ENCODE measurements at regions not wholly inside any gene's neighbourhood (a gene's known extent, or its start where the extent isn't known, plus 50 kb on each side); places are given as distances from the start of the nearest gene placed in this dataset.

DNA sequence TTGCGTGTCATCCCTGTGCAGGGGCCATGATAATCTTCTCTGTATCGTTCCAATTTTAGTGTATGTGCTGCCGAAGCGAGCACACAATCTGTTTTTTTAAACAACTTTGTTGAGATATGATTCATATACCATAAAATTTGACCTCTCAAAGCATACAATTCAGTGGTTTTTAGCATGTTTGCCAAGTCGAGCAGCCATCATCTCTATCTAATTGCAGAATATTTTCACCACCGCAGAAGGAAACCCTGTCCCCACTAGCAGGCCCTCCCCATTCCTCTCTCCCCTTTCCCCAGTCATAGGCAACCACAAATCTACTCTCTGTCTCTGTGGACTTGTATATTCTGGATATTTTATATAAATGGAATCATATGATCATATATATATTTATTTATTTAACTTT, 78.7 kb upstream of the TINAGL1 start:
- no peaks in the 10 kb centered on the region for H3K36me3 ChIP-seq
- H3K4me1 ChIP-seq = no peaks in the 10 kb centered on the region
- ATAC-seq (no peak), FAIRE-seq (no peak), DNase-seq (no peak)
- H3K9me3 ChIP-seq = no peaks in the 10 kb centered on the region
- WGBS, 2 donors = 83 to 91% methylated on average over 6 of the region's 6 CpGs
- no peak overlapping the region for H3K4me3 ChIP-seq
- H3K27ac ChIP-seq = no peak overlapping the region
- TF ChIP-seq, protein P1, sequence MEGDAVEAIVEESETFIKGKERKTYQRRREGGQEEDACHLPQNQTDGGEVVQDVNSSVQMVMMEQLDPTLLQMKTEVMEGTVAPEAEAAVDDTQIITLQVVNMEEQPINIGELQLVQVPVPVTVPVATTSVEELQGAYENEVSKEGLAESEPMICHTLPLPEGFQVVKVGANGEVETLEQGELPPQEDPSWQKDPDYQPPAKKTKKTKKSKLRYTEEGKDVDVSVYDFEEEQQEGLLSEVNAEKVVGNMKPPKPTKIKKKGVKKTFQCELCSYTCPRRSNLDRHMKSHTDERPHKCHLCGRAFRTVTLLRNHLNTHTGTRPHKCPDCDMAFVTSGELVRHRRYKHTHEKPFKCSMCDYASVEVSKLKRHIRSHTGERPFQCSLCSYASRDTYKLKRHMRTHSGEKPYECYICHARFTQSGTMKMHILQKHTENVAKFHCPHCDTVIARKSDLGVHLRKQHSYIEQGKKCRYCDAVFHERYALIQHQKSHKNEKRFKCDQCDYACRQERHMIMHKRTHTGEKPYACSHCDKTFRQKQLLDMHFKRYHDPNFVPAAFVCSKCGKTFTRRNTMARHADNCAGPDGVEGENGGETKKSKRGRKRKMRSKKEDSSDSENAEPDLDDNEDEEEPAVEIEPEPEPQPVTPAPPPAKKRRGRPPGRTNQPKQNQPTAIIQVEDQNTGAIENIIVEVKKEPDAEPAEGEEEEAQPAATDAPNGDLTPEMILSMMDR (IDR thresholded peaks at IDR 0.05) = no peak
- no peaks in the 10 kb centered on the region for H3K27me3 ChIP-seq
- intact Hi-C loops (cut with DNase I) = no loop called here

DNA sequence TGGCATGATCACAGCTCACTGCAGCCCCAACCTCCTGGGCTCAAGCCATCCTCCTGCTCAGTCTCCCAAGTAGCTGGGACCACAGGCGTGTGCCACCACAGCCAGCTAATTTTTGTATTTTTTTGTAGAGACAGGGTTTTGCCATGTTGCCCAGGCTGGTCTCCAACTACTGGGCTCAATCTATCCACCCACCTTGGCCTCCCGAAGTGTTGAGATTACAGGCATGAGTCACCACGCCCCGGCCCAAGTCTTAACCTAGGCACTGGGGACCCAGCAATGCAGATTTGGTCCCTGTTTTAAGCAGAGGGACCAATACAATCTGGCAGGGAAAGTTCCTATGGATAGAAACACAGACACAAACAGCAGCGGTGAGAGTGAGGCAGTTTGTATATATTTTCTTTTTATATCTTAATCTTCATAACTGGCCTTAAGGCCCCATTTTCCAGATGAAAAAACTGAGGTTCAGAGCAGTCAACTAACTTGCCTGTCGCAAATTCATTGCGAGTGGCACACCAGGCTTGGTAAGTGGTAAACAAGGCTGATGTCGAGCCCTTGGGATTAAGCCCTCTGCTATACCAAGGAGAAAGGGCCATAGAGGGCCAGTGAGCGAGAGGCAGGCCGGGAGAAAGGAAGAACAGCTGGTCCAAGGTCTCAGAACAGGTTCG, 77.8 kb upstream of the TINAGL1 start:
- ATAC-seq (no peak), DNase-seq (no peak), FAIRE-seq (no peak)
- Histone ChIP-seq H3K9me3 (no peaks in the 10 kb centered on the region), H3K27ac (no peak overlapping the region), H3K4me3 (no peak overlapping the region), H3K4me1 (no peaks in the 10 kb centered on the region), H3K36me3 (no peaks in the 10 kb centered on the region), H3K27me3 (no peaks in the 10 kb centered on the region)
- TF ChIP-seq, protein P1 (IDR thresholded peaks at IDR 0.05) = no peak
- intact Hi-C loops (cut with DNase I) = no loop called here
- WGBS, 2 donors = 79 to 86% methylated on average over 11 of the region's 11 CpGs

DNA sequence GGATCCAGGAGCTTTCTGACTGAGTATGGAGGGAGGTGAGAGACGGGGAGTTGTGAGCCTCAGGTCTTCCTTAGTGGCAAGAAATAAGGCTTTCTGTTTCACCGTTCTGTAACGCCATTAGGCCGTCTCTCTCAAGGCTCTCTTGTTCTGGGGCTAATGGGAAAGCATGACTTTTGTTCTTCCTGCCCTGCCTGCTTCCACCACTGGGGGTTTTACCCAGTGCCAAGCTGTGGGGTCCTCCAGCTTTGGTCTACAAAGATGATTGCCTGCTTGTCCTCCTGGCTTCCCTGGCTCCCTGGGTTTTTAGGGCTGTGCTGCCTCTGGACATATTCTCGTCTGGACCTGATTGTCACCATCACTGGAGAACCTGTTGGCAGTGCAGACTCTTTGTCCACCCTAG, 74.8 kb upstream of the TINAGL1 start:
- no peaks in the 10 kb centered on the region for H3K4me1 ChIP-seq
- 88 to 95% methylated on average over 5 of the region's 5 CpGs for WGBS, 2 donors
- DNase-seq (no peak), ATAC-seq (no peak), FAIRE-seq (no peak)
- no peaks in the 10 kb centered on the region for H3K9me3 ChIP-seq
- TF ChIP-seq, protein P1 (IDR thresholded peaks at IDR 0.05) = no peak
- no peak overlapping the region for H3K27ac ChIP-seq
- intact Hi-C loops (cut with DNase I) = no loop called here
- no peaks in the 10 kb centered on the region for H3K27me3 ChIP-seq
- no peaks in the 10 kb centered on the region for H3K36me3 ChIP-seq
- H3K4me3 ChIP-seq = no peak overlapping the region

DNA sequence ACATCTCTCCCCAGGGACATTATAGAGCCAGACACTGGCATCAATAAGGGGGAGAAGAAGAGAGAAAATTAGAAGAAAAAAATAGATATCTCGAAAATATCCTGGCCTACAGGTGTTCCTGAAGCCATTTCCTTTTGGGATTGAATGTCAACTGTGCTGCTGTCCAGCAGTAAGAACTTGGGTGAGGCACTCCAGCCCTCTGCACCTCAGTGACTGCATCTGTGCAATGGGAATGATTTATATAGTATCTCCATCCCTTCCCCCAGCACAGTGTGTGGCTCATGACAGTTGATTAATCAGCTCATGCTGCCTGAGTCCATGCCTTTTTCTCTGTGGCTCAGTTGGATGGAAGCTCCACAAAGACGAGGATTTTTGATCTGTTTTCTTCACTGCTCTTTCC, 74.1 kb upstream of the TINAGL1 start:
- TF ChIP-seq, protein P1 (IDR thresholded peaks at IDR 0.05) = no peak
- FAIRE-seq (no peak), DNase-seq (no peak), ATAC-seq (no peak)
- Histone ChIP-seq H3K4me3 (no peak overlapping the region), H3K27ac (no peak overlapping the region), H3K27me3 (no peaks in the 10 kb centered on the region), H3K36me3 (no peaks in the 10 kb centered on the region), H3K9me3 (no peaks in the 10 kb centered on the region), H3K4me1 (no peaks in the 10 kb centered on the region)
- 73 to 88% methylated on average over 2 of the region's 2 CpGs for WGBS, 2 donors
- intact Hi-C loops (cut with DNase I) = no loop called here

DNA sequence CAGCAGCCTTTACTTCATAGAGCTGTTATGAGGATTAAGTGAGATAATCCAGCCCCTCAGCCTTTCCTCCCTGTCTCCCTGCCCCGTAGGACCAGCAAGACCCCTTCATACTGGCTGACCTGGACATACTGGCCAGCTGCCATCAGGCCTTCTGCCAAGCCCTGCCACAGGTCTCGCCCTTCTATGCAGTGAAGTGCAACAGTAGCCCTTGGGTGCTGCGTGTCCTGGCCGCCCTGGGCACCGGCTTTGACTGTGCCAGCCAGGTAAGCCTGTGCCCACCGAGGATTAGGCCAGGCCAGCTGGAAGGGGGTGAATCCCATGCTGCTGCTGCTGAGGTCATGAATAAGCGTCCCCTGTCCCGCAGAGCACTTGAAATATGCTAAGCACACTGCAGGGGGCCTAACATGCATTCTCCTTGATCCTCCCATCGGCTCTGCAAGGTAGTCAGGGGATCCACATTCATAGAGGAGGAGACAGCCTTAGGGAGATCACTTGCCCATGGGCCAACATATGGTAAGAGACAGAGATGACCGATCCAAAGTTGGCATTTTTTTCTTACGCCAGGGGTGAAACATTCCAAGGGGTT, 73.3 kb upstream of the TINAGL1 start:
- FAIRE-seq (no peak), ATAC-seq (no peak), DNase-seq (no peak)
- H3K4me1 ChIP-seq = no peaks in the 10 kb centered on the region
- no peaks in the 10 kb centered on the region for H3K27me3 ChIP-seq
- WGBS, 2 donors = 73 to 75% methylated on average over 11 of the region's 11 CpGs
- TF ChIP-seq, protein P1 (IDR thresholded peaks at IDR 0.05) = no peak
- H3K4me3 ChIP-seq = no peak overlapping the region
- no peak overlapping the region for H3K27ac ChIP-seq
- intact Hi-C loops (cut with DNase I) = no loop called here
- no peaks in the 10 kb centered on the region for H3K36me3 ChIP-seq
- H3K9me3 ChIP-seq = no peaks in the 10 kb centered on the region
